ENCODE measurements at regions not wholly inside any gene's neighbourhood (a gene's known extent, or its start where the extent isn't known, plus 50 kb on each side); places are given as distances from the start of the nearest gene placed in this dataset.

- no peak overlapping the region for H3K27ac ChIP-seq
- TF ChIP-seq, protein P1, sequence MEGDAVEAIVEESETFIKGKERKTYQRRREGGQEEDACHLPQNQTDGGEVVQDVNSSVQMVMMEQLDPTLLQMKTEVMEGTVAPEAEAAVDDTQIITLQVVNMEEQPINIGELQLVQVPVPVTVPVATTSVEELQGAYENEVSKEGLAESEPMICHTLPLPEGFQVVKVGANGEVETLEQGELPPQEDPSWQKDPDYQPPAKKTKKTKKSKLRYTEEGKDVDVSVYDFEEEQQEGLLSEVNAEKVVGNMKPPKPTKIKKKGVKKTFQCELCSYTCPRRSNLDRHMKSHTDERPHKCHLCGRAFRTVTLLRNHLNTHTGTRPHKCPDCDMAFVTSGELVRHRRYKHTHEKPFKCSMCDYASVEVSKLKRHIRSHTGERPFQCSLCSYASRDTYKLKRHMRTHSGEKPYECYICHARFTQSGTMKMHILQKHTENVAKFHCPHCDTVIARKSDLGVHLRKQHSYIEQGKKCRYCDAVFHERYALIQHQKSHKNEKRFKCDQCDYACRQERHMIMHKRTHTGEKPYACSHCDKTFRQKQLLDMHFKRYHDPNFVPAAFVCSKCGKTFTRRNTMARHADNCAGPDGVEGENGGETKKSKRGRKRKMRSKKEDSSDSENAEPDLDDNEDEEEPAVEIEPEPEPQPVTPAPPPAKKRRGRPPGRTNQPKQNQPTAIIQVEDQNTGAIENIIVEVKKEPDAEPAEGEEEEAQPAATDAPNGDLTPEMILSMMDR (conservative IDR thresholded peaks at IDR 0.05), result no peak
Observed at GRCh38 chr6:3661390-3661789, 90.1 kb downstream of the PXDC1 start.

- TF ChIP-seq, protein P1 (conservative IDR thresholded peaks at IDR 0.05), result no peak
- H3K27ac ChIP-seq, result no peak overlapping the region
Observed at GRCh38 chr6:3660473-3660872, 91.0 kb downstream of the PXDC1 start.

DNA sequence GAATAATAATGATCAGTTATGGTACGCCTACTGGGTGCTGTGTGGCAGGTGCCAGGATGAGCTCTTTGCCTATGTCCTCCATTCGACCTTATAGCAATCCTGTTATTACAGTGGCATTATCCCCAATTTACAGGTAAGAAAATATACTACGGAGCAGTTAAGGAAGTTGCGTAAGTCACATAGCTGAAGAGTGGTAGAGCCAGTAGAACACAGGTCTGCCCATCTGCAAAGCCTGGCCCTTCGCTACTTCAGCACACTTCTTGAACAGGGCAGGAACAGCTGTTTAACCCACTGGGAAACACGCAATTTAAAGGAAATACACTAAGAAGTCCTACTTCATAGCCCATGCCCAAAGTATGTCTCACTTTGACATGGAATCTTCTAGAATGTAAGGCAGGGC lies 91.8 kb downstream of the PXDC1 start:
- TF ChIP-seq, protein P1 (conservative IDR thresholded peaks at IDR 0.05), result no peak
- no peak overlapping the region for H3K27ac ChIP-seq

DNA sequence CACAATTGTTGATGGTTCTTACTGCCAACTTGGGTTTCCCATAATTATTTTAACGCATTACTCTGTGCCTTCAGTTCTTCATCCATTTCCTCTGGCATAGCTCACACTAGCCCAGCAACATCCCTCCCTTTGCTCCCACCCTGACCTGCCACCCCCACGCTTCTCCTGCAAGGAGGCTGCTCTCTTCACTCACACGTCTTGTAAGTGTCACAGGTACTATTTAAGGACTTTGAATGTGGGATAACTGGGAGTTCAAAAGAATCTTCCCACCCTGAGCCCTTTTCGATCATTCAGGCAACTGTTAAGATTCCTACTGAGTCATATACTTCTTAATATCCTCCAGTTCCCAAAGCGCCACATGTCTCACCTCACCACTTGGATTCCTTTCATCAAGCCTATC lies 95.4 kb downstream of the PXDC1 start:
- no peak overlapping the region for H3K27ac ChIP-seq
- TF ChIP-seq, protein P1 (conservative IDR thresholded peaks at IDR 0.05), result no peak

DNA sequence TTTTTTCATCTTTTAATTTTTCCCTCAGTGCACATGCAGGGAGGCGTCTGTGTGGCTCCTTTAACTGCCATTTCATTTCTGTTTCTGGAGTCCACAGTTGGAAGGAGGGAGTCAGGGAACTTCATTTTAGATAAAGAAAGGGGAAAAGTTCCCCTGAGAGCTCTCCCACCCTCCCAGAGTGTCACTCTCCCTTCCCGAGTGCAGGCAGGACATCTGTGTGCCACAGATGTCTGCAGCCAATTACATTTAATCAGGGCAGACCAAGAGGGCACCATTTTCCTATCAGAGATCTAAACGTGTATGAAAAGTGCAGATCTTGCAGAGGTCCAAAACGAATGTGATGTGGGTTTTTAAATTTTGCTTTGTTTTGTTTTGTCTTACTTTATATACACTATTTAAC lies 96.6 kb downstream of the PXDC1 start:
- TF ChIP-seq, protein P1 (conservative IDR thresholded peaks at IDR 0.05), result no peak
- H3K27ac ChIP-seq, result no peak overlapping the region

DNA sequence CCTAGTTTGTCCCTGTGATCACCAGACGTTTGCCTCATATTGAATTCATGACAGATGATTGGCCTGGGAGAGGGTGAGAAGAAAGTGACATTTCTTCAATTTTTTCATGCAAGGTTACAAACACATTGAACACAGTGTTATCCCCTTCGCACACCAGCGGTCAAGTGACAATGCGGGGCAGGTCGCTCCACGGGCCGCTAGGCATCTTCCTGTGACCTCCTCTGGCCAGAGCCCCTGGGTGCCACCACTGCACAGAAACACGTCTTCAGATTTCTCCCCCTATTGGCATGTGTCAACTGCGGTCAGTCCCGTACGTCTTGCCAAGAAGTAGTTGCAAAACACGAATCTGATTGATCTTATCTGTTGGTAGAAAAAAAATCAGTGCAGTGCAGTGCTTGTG lies 97.1 kb downstream of the PXDC1 start:
- H3K27ac ChIP-seq, result no peak overlapping the region
- TF ChIP-seq, protein P1 (conservative IDR thresholded peaks at IDR 0.05), result no peak

DNA sequence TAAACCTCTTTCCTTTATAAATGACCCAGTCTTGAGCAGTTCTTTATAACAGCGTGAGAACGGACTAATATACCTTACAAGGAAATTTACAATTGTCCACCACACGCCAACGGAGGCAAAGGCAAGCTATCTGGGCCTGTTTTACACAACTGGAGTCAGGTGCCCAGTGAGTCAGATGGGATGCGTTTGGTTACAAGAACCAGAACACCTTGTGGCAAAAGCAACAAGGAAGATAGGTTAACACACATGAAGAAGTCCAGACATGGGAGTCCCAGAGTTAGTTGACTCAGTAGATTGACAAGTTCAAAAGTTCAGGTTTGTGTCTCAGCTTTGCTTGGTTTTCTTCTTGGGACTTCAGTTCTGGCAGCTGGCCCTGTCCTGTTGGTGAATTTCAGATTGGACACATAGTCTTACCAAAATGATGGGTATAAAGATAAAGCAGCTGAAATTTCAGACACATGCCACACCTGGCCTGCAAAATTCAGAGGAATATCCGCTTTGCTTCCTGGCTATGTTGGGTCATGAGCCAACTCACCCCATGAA lies 97.9 kb downstream of the PXDC1 start:
- TF ChIP-seq, protein P1 (conservative IDR thresholded peaks at IDR 0.05), result no peak
- no peak overlapping the region for H3K27ac ChIP-seq
